Heart left ventricle (tissue), 13 donors: ENCODE measurements at regions not wholly inside any gene's neighbourhood (a gene's known extent, or its start where the extent isn't known, plus 50 kb on each side); places are given as distances from the start of the nearest gene placed in this dataset.

Experiments used
- CTCF ChIP-seq, 12 donors: fragments of 200-600 bp; sonication (generic) in 4 of 12; IDR thresholded peaks; one replicate each; pipeline versions ENCODE4 v1.5.0 to v1.8.0; 2018 to 2022; ENCODE audit warnings: antibody characterized with exemption in 12 of 12, mild to moderate bottlenecking in 5 of 12
- POLR2A ChIP-seq, 2 donors: fragments of 450-650 bp; IDR thresholded peaks; one replicate each; pipeline ENCODE4 v1.6.1; 2017; ENCODE audit warnings: antibody characterized with exemption in 2 of 2, mild to moderate bottlenecking in 2 of 2, moderate library complexity in 2 of 2
- donor health status: ischemic (EF 13 %, LVEDD 7.1; RV severe dilation, severe dysfunction).
- donor health status: DM: no; HTN: yes; CAD: no.
- donor health status: DM: no; HTN: no; CAD: no.
- donor health status: ischemic (EF 25% LVEDD 6.9; RV normal size, moderate dysfunction).
- donor health status: ischemic (EF 25% LVEDD 5.7; RV mildly dilated, moderate dysfunction).
- donor health status: ischemic (EF 35%, LVEDD 5.7; RV mildly dilated, moderate dysfunction).
- donor health status: nonischemic (EF 11% LVEDD 7.7; RV severe dilation, severe dysfunction).
- donor health status: DM: yes; HTN: yes; CAD: no.
- donor health status: PGD.
- donor health status: ischemic (EF 29% LVEDD 5.4; RV normal size, mild dysfunction).
- donor health status: nonischemic (EF 23%, LVEDD 6.1; RV moderate dilation, normal function).

- TF ChIP-seq CTCF (IDR thresholded peaks at IDR 0.05) (no peak), POLR2A (IDR thresholded peaks at IDR 0.05) (no peak)
These were observed 478.5 kb upstream of the SMARCA2 start for GRCh38 chr9:1536522-1537170.
